SU-DHL-6 (cell line): ENCODE measurements at regions not wholly inside any gene's neighbourhood (a gene's known extent, or its start where the extent isn't known, plus 50 kb on each side); places are given as distances from the start of the nearest gene placed in this dataset.

Source experiments
- CTCF ChIP-seq: fragments of 200-600 bp; sonication (generic); IDR thresholded peaks from one replicate; pipeline ENCODE4 v1.5.1; 2017; ENCODE audit warnings: antibody characterized with exemption, mild to moderate bottlenecking, low read length, moderate library complexity; ENCODE audit not compliant: insufficient read depth, poor library complexity, severe bottlenecking
- EZH2phosphoT487 ChIP-seq: fragments of 200-600 bp; sonication (generic), shearing (Covaris generic); conservative IDR thresholded peaks from 2 replicates; pipeline ENCODE4 v1.6.1; 2018; ENCODE audit warnings: mild to moderate bottlenecking, antibody characterized with exemption, low read length, moderate library complexity, mixed read lengths

GRCh38 chr11:25449091-25449490 is 882.8 kb upstream of the ANO3 start:
- TF ChIP-seq CTCF (no peak), EZH2phosphoT487 (no peak)
